HCEC 1CT (cell line): ENCODE measurements at regions not wholly inside any gene's neighbourhood (a gene's known extent, or its start where the extent isn't known, plus 50 kb on each side); places are given as distances from the start of the nearest gene placed in this dataset.

ENCODE experiments used
- DNase-seq: peaks from one replicate; pipeline ENCODE4 v3.0.0-alpha.2; 2017

DNA sequence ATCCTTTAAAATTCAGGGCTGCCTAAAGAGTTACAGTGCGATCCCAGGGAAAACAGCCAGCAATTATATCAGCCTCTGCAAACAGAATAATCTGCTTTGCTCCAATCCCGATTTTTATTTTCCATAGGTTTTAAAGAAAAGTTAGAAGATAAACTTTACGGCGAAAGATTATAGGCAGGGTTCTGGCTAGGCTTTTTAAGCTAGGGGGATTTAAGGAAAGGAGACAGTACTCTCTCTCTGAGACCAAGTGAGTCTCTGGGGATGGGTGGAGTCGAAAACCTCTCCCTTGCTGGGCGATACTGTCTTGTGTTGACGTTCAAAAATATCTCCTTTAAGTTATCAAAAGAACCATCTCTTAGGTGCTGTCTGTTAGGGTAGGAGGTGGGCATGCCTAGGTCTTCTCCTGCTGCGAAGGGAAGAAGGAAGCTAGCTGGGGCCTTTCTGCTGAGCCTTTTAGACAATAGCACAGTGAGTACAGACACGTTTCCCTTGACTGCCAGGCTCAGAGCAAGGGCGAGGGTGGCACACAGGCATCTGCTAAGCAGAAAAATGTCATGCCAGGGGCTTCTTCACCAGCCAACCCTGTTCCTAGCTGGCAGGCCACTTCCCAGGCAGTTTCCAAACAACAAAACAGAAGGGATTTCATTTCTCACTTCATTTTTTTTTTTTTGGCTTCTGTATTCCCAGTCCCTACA is 167.9 kb upstream of the MAF start:
- no peak for DNase-seq

DNA sequence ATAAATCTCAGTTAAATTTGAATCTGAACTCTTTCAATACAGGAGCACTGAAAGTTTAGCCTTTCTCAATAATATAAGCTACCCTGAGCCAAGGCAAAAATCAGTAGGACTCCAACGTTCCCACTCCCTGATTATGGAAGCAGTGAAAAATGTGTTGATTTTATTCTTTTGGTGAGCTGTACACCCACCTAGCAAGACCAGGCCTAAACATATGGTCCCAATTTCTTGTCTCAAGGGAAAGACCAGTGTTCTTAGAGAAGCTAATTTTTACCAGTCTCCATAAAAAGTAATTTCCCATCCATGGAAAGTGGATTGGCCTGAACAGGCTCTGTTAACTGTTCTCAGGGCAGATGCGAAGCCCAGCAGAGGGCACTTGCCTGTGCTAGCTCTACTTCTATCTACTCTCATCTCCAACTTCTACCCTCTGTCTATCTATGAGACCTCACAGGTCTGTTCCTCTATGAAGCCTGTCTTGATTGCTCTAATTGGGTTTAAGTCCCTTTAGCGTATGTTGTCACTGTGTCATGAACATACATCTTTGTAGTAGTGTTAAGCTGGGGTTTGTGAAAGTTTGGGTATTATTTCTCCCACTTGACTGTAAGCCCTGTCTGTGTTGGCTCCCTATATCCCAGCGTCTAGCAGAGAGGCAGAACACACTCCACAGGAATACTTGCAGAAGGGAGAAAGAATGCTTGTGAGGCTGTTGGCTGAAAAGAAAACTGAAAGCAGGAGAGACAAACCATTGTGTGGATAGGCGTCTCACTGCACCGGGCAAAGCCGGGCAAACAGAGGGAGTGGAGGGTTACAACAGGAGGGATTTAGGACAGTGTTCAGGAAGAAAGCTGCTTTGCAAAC is 167.1 kb upstream of the MAF start:
- DNase-seq, result no peak

DNA sequence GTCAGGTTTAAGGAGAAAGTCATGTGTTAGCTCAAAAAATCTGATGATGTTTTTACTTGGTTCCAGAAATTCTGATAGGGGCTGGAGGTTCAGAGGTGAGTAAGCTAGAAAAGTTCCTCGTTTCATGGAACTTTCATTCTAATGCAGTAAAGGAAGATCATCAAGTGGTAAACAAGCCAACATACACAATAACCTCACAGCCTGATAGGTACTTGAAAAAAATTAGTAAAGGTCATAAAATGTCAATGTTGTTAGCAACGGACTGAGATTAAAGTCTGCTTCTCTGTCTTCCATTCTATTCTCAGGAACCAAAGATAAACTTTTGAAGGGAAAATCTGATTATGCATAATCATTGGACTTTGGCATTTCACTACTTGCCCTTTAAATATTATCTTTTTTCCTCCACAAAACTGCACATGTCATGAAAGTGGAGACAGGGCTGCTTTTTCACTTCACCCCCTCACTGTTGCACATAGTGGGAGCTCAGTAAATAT is 165.4 kb upstream of the MAF start:
- DNase-seq, result no peak

- DNase-seq, result no peak
Observed at GRCh38 chr16:79765431-79765830, 164.9 kb upstream of the MAF start.

DNA sequence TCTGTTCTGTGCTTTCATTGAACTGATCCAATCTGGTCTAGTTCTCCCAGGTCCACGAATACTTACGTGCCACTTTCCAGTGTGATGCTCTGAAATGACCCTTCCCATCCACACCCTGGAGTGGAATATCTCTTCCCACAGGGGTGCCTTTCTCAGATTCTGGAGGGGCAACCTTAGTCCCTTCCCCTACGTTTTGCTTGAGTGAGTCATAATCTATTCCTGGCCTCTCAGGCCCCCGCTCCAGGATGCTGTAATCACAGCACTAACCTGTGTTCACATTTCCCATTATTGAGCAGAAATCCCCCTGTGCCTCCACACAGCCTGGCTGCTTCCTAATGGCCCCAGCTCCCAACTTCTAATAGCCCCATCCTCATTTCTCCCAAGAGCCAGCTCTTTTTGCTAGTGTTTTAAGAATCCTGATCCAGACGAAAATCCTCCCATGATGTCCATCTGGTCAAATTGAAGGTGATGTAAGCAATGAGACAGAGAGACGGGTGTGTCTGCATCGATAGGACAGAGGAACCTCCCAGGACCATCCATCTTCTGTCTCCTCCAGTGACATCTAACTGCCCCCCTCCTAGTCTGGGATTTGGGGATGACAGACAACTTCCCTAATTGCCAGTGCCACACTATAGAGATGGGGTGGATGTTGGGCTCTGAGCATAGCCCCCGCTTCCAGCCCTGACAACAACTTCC is 164.0 kb upstream of the MAF start:
- no peak for DNase-seq

DNA sequence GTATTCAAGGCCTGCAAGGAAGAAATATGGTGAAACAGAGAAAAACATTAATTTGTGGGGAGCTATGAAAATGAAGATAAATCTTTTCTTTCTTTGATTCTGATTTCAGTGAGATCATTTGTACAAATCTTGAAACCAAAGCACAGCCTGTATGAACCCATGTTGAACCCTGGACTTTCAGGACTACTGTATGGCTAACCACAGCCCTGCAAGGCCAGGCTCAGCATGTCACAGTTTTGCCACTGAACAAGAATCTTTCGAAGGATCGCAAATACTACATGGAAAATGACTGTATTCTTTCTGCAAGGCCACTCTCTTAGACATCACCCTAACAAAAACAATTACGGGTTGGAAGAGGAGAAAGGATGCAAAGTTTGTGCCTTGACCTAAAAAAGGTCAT is 161.7 kb upstream of the MAF start:
- DNase-seq, result no peak

DNA sequence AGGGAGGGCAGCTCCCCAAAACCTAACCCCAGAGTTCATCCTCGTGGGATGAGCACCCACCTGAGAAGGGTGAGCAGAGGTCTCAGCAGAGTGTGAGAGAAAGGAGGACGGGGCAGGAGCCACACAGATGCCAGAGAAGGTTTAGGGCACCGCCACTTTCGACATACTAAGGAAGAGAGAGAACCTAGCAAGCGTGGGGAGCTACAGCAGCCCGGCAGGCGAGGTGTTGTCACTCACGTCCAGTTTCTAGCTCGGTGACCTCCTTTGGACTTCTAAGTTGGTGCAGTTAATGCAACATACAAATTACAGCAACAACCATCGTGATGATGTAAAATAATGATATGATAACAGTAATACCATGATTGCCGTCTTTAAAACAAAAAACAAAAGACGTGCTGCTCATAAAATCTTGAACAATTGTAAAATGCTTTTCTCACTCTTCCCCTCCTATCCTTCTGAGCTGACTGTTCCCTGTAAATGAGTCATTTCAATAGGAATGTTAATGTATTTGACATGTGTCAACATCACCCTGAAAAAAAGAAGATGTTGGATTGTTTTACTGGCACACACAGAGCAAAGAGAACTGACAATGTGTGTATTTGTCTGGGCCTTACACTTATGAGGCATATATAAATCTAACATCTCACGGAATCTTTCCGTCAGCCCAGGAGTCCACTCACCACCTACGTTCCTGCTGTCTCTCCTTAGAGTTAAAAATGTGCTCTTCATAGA is 158.2 kb upstream of the MAF start:
- DNase-seq, result no peak

- DNase-seq, result no peak
Observed at GRCh38 chr16:79757968-79758367, 157.4 kb upstream of the MAF start.

DNA sequence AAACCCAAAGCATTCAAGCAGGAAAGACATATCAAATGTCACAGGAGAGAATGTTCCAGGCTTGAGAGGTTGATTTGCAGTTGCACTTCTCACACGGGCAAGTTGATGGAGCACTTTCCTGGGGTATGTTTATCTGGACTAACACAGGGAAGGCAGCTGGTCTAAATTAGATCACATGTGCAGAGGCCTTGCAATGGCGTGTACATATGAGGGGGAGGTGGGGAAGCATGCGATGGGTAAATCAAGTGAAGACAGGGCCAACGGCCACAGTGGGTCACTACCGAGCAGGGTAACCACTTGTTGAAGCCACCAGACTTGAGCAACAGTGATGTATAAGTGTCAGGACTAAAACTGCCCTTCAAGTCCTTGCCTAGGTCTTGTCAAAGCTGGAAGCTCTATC is 156.6 kb upstream of the MAF start:
- DNase-seq, result no peak

DNA sequence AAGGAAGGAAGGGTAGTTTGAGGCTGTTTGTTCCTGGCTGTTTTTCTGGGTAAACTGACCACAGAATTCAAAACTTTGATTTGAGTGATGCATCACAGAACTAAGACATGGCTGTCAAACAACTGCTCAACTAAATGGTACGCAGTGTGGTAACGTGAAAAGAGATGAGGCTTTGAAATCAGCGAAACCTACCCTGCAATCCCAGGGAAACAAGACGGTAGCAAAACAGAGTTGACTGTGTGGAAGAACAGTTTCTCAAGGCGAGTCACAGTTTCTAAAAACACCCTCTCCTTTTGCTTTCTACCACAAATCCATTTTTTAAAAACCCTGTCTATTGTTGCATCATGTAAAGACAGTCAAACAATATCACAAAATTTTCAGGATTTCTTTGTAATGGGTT is 156.0 kb upstream of the MAF start:
- no peak for DNase-seq

GRCh38 chr16:79754501-79754900 is 154.0 kb upstream of the MAF start:
- DNase-seq, result no peak

DNA sequence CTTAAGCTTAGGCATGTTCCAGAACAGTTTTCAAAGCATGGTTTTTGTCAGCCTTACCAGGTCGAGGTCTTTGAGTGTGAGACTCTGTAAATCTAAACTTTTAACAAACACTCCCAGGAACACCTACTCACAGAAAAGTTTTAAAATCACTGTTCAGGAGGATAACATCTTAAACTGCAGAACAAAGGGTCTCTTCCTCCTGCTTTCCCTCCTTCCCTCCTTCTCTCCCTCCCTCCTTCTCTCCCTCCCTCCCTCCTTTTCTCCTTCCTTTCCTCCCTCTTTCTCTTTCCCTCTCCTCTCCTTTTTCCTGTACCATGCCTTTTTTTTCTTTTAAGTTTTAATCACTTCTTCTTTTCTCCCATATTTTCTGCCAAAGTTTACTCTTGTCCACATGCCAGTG is 153.5 kb upstream of the MAF start:
- DNase-seq, result no peak

DNA sequence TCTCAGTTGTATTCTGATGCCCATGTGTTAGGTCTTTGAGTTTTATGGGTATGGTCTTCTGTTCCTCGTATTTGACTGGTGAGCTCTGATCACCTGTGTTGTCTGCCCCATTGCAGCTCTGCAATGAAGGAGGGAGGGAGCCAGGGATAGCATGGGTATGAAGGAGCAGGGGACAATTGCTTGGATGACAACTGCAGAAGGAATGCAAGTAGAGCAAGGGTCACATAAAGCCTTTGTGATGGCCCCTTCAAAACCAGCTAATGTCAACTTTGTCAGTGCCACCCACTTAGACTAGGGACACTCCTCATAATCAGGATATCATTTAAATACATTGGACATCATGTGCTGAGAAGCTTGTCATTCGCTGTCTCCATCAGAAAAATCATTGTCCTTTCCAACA is 152.7 kb upstream of the MAF start:
- DNase-seq, result no peak

DNA sequence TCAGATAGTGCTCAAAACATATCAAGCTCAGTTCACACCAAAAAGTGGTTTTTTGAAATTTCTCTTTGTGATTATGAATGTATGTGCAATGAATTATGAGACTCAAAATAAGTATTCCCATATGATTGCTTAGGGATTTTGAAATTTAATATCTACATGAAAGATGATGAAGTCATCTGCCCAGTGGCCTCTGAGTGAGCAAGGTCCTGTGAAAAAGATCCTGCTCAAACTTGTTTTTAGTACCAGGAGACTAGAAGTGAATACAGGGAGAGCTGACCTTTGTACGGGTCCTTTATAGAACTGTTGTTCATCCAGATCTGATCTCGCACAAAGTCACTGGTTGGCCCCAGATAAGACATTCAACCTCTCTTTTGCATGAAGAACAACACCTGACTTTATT is 151.9 kb upstream of the MAF start:
- no peak for DNase-seq

DNA sequence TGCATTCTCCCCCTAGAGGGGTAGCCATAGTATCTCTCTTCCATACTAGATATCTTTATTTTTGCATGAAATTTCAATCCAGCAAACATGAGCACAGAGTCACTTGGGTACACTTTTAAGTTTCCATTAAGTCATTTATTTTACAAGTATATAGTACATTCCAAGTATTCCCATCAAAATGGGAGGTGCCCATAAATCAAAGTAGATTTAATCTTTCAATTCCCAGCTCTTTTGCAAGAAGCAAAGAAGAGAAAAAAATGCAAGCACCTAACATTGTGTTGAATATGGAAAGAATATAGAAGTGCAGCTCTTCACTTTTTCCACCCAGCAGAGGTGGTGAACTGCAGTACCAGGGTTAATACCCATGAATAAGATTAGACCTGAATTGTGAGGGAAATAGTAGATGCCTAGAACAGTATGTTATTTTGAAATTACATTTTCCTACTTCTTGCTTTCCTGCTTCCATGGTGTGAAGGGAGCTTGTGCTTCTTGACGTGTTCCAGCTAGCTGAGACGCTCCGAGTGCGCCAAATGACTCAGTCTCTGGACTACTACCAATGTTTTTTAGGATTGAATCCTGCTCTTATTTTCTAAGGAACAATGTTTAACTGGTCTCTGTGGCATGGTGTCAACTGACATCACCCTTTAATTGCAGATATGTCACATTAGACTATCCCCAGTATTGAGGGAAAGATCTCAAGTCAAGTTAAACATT is 151.1 kb upstream of the MAF start:
- no peak for DNase-seq

- DNase-seq, result no peak
Observed at GRCh38 chr16:79750311-79750710, 149.8 kb upstream of the MAF start.

DNA sequence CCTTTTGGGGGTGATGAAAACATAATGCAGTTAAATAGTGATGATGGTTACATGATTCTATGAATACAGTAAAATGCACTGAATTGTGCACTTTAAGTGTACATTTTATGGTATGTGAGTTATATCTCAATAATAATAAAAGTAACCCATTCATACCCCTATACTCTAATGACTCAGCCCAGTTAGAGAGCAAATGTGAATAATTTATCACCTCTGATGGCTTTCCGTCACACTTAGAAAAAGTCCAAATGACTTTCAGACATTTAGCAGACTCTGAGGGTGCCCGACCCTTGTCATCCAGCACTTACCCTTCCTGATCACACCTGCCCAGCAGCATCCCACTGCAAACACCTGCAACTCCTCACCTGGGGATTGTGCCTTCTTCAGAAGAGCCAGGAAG is 148.1 kb upstream of the MAF start:
- DNase-seq, result no peak

DNA sequence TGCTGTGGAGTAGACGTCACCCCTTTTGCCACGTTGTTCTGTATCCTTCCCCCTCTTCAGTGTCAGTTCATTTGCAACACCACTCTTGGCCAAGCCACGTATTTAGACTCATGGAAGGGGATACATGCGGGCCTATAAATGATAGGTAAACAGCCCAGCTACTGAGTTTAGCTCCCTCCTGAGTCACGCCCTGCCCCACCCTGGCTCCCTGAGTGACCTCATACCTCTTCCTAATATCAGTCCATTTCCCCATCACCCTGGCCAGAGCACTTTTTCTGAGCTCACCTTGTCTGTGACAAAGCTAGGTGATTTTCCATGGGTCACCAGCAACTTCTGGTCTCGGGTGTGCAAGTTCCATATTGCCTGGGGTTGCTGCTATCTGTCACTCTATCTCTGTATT is 147.2 kb upstream of the MAF start:
- no peak for DNase-seq

DNA sequence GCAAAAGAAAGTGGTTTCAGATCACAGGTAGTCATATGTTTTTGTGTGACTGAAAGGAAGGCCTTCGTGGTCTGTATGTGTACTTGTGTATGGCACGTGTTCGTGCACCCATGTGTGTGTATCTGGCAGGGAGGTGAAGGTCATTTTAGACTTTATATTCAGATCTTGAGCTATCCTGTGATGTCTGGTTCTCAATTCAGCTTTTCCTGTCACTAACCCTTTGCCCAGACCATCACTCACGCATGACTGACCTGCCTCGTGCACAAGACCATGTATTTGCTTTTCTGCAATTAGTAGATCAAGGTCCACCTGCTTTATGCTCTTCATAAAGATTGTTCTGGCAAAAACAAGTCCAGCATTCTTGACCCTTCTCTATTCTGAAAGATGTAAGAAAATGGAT is 139.7 kb upstream of the MAF start:
- no peak for DNase-seq

GRCh38 chr16:79735271-79735670 is 134.7 kb upstream of the MAF start:
- no peak for DNase-seq

- no peak for DNase-seq
Observed at GRCh38 chr16:79734721-79735120, 134.2 kb upstream of the MAF start.

DNA sequence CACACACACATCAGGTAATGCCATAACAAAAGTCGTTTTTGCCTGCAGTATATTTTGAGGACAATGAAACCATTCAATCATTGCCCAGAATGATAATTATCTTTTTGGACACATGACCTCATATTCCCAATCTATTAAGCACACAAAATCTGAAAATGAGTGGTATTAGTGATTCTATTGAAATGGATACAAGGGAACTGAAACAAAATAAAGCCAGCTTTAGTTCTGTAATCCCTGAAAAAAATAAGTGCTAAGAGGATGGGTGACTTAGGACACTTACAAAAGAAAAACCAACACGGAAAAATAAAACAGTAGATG is 128.3 kb upstream of the MAF start:
- no peak for DNase-seq
